Keratinocyte (primary cell): ENCODE measurements at regions not wholly inside any gene's neighbourhood (a gene's known extent, or its start where the extent isn't known, plus 50 kb on each side); places are given as distances from the start of the nearest gene placed in this dataset.

Source experiments
- DNase-seq: peaks from one replicate; pipeline ENCODE4 v3.0.0-alpha.2; 2011; ENCODE audit warnings: low read depth, missing footprints, low spot score
- FAIRE-seq: peaks from 2 replicates; lab custom pipeline; 2011; peaks lifted over from hg19 to GRCh38; lab: Jason Lieb, UNC
- H2AFZ ChIP-seq: 2 replicates; pipeline ENCODE4 v1.6.0; 2012; ENCODE audit warnings: low read length, control low read depth, inconsistent platforms; ENCODE audit not compliant: control insufficient read depth
- H3K27ac ChIP-seq: 2 replicates; pipeline ENCODE4 v1.5.1; 2011; ENCODE audit warnings: low read length; ENCODE audit not compliant: control insufficient read depth, insufficient read depth
- H3K27me3 ChIP-seq: 3 replicates; pipeline ENCODE4 v1.6.0; 2011; ENCODE audit warnings: low read length; ENCODE audit not compliant: control insufficient read depth, insufficient read depth; ENCODE audit errors: extremely low read depth
- H3K36me3 ChIP-seq, 2 experiments: 2 replicates in 1 of 2; 3 replicates in 1 of 2; pipeline ENCODE4 v1.5.1; 2011; ENCODE audit warnings: low read length in 2 of 2, mild to moderate bottlenecking in 1 of 2; ENCODE audit not compliant: control insufficient read depth in 2 of 2, insufficient read depth in 2 of 2; ENCODE audit errors: extremely low read depth in 1 of 2
- H3K4me1 ChIP-seq: 3 replicates; pipeline ENCODE4 v1.5.1; 2011; ENCODE audit warnings: low read length; ENCODE audit not compliant: control insufficient read depth, insufficient read depth; ENCODE audit errors: extremely low read depth
- H3K4me2 ChIP-seq: 3 replicates; pipeline ENCODE4 v1.6.0; 2011; ENCODE audit warnings: low read depth, low read length; ENCODE audit not compliant: control insufficient read depth, insufficient read depth; ENCODE audit errors: extremely low read depth
- H3K4me3 ChIP-seq, 3 experiments: fragments of 200-600 bp in 1 of 3; sonication (generic) in 1 of 3; 2 replicates in 2 of 3; 3 replicates in 1 of 3; pipeline ENCODE4 v1.5.1; 2011 to 2016; ENCODE audit warnings: low read length in 3 of 3, mild to moderate bottlenecking in 3 of 3, control low read depth in 2 of 3, inconsistent platforms in 1 of 3, low read depth in 1 of 3, mixed read lengths in 1 of 3, mixed run types in 1 of 3, moderate library complexity in 1 of 3; ENCODE audit not compliant: control insufficient read depth in 2 of 3, insufficient read depth in 2 of 3; ENCODE audit errors: extremely low read depth in 1 of 3
- H3K79me2 ChIP-seq: 2 replicates; pipeline ENCODE4 v1.6.0; 2012; ENCODE audit warnings: low read length; ENCODE audit not compliant: control insufficient read depth, insufficient read depth
- H3K9ac ChIP-seq: 3 replicates; pipeline ENCODE4 v1.6.0; 2011; ENCODE audit warnings: low read length; ENCODE audit not compliant: control insufficient read depth, insufficient read depth; ENCODE audit errors: extremely low read depth
- H3K9me1 ChIP-seq: 3 replicates; pipeline ENCODE4 v1.6.0; 2011; ENCODE audit warnings: low read length; ENCODE audit not compliant: control insufficient read depth, insufficient read depth; ENCODE audit errors: extremely low read depth
- H3K9me3 ChIP-seq: 2 replicates; pipeline ENCODE4 v1.5.1; 2012; ENCODE audit warnings: low read depth, low read length; ENCODE audit not compliant: control insufficient read depth
- H4K20me1 ChIP-seq: 3 replicates; pipeline ENCODE4 v1.6.0; 2011; ENCODE audit warnings: low read length; ENCODE audit not compliant: control insufficient read depth, insufficient read depth; ENCODE audit errors: extremely low read depth
- CTCF ChIP-seq, 3 experiments: IDR thresholded peaks in 1 of 3; conservative IDR thresholded peaks in 1 of 3; optimal IDR thresholded peaks in 1 of 3; 2 replicates in 2 of 3; 3 replicates in 1 of 3; pipeline versions ENCODE3 to v1.5.1; 2011; ENCODE audit warnings: low read length in 3 of 3, mild to moderate bottlenecking in 3 of 3, moderate library complexity in 2 of 3, control low read depth in 1 of 3, inconsistent platforms in 1 of 3; ENCODE audit not compliant: insufficient read depth in 2 of 3; ENCODE audit errors: extremely low read depth in 1 of 3
- EZH2 ChIP-seq: IDR thresholded peaks from one replicate; pipeline ENCODE4 v1.6.1; 2012; ENCODE audit warnings: inconsistent platforms, mild to moderate bottlenecking, low read length, moderate library complexity
- dilution Hi-C: fragments of 300-500 bp; cut with MboI; formaldehyde crosslinking; loops from one replicate; pipeline ENCODE4 v1.7.0; 2020; ENCODE audit warnings: low sequenced_read_pairs; ENCODE audit not compliant: extremely low pct_ligation_motif_present

DNA sequence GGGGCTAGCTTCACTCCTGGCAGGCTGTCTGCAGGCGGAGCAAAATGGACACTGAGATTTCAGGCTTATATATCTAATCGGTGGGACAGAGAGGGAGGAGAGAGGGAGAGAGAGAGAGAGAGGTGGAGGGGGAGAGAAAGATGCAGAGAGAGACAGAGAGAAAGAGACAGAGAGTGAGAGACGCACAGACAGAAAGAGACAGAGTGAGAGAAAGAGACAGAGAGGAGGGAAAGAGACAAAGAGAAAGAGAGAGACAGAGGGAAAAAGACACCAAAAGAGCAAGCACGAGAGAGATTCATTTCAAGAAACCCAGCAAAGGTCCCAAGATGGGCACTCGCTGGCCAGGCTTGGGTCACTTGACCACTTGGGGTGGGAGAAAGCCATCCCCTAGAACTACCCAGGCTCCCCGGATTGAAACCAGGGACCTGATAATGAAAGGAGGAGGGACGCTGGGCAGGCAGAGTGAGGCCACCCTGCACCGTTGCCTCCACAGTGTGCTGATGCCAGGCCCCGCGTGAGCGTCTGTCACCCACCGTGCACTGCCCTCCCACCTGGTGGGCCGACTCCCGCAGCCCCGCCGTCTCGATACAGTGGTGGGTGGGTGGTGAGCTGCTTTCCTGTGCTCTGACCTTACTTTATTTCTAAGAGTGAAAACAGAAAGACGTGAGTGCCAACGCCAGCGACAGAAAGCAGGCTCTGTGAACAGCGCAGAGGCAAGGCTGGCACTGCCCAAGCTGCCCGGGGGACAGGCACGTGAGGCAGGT is 67.9 kb upstream of the SLCO4A1 start:
- FAIRE-seq (no peak), DNase-seq (no peak)
- Histone ChIP-seq H3K9me3 (no peaks in the 10 kb centered on the region), H3K4me1 (no peaks in the 10 kb centered on the region), H3K27me3 (peaks cover 52% of the 10 kb centered on the region), H4K20me1 (peaks cover 2% of the 10 kb centered on the region), H3K4me2 (no peak overlapping the region), H3K79me2 (no peaks in the 10 kb centered on the region), H3K4me3 (no peak overlapping the region), H3K9ac (no peak overlapping the region), H3K27ac (no peak overlapping the region), H2AFZ (no peak overlapping the region), H3K36me3 (no peaks in the 10 kb centered on the region), H3K9me1 (no peaks in the 10 kb centered on the region)
- TF ChIP-seq CTCF (optimal IDR thresholded peaks at IDR 0.05 in 1 of 3, IDR thresholded peaks at IDR 0.05 in 1 of 3, conservative IDR thresholded peaks at IDR 0.05 in 1 of 3; ENCODE audit: extremely low read depth in 1 of 3, insufficient read depth in 2 of 3, low read length in 3 of 3) (no peak), EZH2 (no peak)
- dilution Hi-C loops, result no loop called here

DNA sequence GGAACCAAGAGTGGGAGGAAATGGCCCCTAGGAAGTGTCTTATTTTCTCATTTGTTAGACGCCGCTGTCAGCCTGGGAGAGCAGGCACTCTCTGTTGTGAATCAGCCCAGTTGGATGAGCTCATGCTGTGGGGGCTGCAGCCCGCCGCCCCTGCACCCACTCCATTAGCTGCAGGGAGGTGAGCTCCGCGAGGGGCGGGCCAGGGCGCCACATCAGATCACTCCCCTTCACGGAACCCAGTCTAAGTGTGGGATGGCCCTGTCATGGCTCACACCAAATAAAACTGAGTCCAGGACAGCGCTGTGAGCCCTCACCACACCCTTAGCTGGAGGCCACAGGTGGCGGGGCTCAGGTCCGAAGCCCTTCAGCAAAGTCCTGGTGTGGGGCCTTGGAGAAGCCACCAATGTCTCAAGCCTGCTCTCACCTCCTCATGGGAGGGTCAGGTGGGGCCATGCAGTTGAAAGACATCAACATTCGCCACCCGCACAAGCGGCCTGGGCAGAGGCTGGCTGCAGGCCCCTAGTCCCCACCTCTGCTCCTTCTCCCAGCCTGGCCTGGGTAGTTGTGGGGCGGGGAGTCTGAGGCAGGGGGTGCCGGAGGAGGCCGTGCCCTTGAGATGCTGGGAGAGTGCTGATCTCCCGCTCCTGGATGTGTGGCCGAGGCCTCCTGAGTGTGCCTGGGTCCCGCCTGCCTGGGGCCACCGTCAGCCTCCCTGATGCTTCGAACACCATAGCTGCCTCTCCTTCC is 66.2 kb upstream of the SLCO4A1 start:
- H3K27me3 ChIP-seq, result peaks cover 68% of the 10 kb centered on the region
- H3K79me2 ChIP-seq, result no peaks in the 10 kb centered on the region
- no peaks in the 10 kb centered on the region for H4K20me1 ChIP-seq
- dilution Hi-C loops, result no loop called here
- H3K9me3 ChIP-seq, result no peaks in the 10 kb centered on the region
- H3K4me3 ChIP-seq, result no peak overlapping the region
- no peak overlapping the region for H3K27ac ChIP-seq
- no peaks in the 10 kb centered on the region for H3K4me1 ChIP-seq
- no peaks in the 10 kb centered on the region for H3K36me3 ChIP-seq
- no peak for FAIRE-seq
- H3K9ac ChIP-seq, result no peak overlapping the region
- no peak for DNase-seq
- TF ChIP-seq CTCF (optimal IDR thresholded peaks at IDR 0.05 in 1 of 3, IDR thresholded peaks at IDR 0.05 in 1 of 3, conservative IDR thresholded peaks at IDR 0.05 in 1 of 3; ENCODE audit: extremely low read depth in 1 of 3, insufficient read depth in 2 of 3, low read length in 3 of 3), result no peak
- no peak for TF ChIP-seq EZH2
- H3K4me2 ChIP-seq, result no peak overlapping the region
- no peaks in the 10 kb centered on the region for H3K9me1 ChIP-seq
- no peak overlapping the region for H2AFZ ChIP-seq
